Type B pancreatic cell (in vitro differentiated cells): ENCODE measurements at regions not wholly inside any gene's neighbourhood (a gene's known extent, or its start where the extent isn't known, plus 50 kb on each side); places are given as distances from the start of the nearest gene placed in this dataset.

Source experiments
- DNase-seq: peaks from one replicate; pipeline ENCODE4 v3.0.0; 2021; ENCODE audit warnings: mixed read lengths; ENCODE audit not compliant: unreplicated experiment; ENCODE audit errors: extremely low spot score
- H3K27ac Mint-ChIP-seq: 2 replicates; pipeline ENCODE4 v1.8.0; 2021; ENCODE audit warnings: mild to moderate bottlenecking, mixed read lengths
- H3K27me3 Mint-ChIP-seq: 2 replicates; pipeline ENCODE4 v1.8.0; 2021; ENCODE audit warnings: mixed read lengths
- H3K36me3 Mint-ChIP-seq: 2 replicates; pipeline ENCODE4 v1.8.0; 2021; ENCODE audit warnings: mixed read lengths
- H3K4me1 Mint-ChIP-seq: one replicate; pipeline ENCODE4 v1.8.0; 2021; ENCODE audit warnings: mixed read lengths; ENCODE audit not compliant: unreplicated experiment
- H3K4me3 Mint-ChIP-seq: 2 replicates; pipeline ENCODE4 v1.8.0; 2021; ENCODE audit warnings: mild to moderate bottlenecking, mixed read lengths
- H3K9me3 Mint-ChIP-seq: 2 replicates; pipeline ENCODE4 v1.8.0; 2021; ENCODE audit warnings: mixed read lengths
- TF ChIP-seq, protein P1 (sequence below): fragments of 200-600 bp; sonication (generic); conservative IDR thresholded peaks from 2 replicates; pipeline ENCODE4 v1.5.0; 2021; ENCODE audit warnings: antibody characterized with exemption, mild to moderate bottlenecking

DNA sequence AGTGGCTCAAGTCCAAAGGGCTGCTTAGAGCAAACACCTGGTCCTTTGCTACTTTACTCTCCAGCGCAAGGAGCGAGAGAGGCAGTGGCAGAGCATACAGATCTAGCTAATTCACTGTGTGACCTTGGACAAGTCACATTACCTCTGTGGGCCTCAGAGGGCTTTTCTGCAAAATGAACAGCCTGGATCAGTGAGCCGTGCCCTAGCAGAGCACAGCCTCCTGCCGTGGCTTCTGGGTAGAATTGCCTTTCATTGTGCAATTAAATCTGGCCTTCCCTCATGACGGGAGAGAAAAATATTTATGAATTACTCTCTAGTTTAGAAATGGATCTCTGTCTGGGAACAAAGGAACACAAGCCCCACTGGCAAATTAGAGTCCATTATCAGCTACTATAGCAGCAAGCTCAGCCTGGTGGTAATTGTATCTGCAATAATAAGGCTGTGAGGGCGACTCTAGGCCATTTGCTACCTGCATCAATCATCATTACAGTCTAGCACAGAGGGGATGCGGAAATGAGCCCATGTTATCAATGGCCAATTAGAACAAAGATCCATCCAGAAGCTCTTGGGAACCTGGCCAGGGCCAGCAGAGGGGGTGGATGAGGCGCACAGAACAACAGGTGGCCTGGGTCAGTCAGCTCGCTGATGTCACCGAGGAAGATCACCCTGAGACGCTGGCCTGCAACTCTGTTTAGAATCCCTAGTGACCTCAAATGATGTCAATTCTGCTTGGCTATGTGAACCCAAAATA is 114.2 kb upstream of the LY86 start:
- Mint-ChIP-seq H3K27me3 (peaks cover 11% of the 10 kb centered on the region), H3K36me3 (no peaks in the 10 kb centered on the region), H3K4me3 (no peak overlapping the region)

DNA sequence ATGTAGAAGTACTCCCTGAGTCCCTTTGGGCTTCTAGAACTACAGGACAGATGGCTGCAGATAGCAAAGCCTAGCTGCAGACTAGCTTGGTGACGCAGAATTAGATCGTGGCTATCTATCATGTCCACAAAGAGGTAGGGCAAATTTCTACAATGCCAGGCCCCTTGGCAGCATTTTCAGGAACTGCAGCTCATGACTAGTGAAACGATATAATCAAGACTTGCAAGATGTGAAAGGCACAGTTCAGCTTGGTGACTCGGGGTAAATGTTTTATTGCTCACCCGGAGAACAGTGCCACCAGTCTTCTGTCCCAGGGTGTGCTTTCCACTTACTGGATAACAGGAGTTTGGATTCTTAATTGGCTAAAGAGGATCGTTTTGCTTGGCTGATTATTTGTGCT is 108.7 kb upstream of the LY86 start:
- Mint-ChIP-seq H3K4me1 (peaks cover 3% of the 10 kb centered on the region), H3K36me3 (no peaks in the 10 kb centered on the region), H3K9me3 (no peaks in the 10 kb centered on the region), H3K27me3 (peaks cover 14% of the 10 kb centered on the region), H3K4me3 (no peak overlapping the region), H3K27ac (no peak overlapping the region)
- DNase-seq: no peak
- TF ChIP-seq, protein P1, sequence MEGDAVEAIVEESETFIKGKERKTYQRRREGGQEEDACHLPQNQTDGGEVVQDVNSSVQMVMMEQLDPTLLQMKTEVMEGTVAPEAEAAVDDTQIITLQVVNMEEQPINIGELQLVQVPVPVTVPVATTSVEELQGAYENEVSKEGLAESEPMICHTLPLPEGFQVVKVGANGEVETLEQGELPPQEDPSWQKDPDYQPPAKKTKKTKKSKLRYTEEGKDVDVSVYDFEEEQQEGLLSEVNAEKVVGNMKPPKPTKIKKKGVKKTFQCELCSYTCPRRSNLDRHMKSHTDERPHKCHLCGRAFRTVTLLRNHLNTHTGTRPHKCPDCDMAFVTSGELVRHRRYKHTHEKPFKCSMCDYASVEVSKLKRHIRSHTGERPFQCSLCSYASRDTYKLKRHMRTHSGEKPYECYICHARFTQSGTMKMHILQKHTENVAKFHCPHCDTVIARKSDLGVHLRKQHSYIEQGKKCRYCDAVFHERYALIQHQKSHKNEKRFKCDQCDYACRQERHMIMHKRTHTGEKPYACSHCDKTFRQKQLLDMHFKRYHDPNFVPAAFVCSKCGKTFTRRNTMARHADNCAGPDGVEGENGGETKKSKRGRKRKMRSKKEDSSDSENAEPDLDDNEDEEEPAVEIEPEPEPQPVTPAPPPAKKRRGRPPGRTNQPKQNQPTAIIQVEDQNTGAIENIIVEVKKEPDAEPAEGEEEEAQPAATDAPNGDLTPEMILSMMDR: no peak

More for the DNA sequence above, 114.2 kb upstream of the LY86 start:
- peaks cover 10% of the 10 kb centered on the region for H3K4me1 Mint-ChIP-seq
- no peak overlapping the region for H3K27ac Mint-ChIP-seq
- DNase-seq: no peak
- TF ChIP-seq, protein P1: no peak
- H3K9me3 Mint-ChIP-seq: peaks cover 12% of the 10 kb centered on the region

DNA sequence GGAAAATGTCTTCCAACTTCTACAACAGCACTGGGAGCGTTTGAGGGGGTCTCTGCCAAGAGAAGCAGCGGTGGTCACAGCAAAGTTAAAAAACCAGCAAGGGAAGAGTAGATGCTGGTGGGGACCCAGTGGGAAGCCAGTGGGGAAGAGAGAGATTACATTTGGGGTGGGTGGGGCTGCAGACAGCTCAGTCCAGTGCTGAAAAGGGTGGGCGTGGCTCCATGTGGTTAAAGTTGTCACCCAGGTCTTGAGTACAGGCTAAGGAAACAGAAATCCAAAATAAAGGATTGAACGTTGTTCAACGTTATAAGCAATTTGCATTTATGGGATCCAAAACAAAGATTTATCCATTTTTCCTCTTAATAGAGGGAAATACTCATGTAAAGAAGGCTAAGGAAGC is 106.3 kb upstream of the LY86 start:
- H3K36me3 Mint-ChIP-seq: no peaks in the 10 kb centered on the region
- DNase-seq: no peak
- H3K27ac Mint-ChIP-seq: no peak overlapping the region
- no peak overlapping the region for H3K4me3 Mint-ChIP-seq
- peaks cover 19% of the 10 kb centered on the region for H3K27me3 Mint-ChIP-seq
- no peaks in the 10 kb centered on the region for H3K9me3 Mint-ChIP-seq
- TF ChIP-seq, protein P1: no peak
- no peaks in the 10 kb centered on the region for H3K4me1 Mint-ChIP-seq

DNA sequence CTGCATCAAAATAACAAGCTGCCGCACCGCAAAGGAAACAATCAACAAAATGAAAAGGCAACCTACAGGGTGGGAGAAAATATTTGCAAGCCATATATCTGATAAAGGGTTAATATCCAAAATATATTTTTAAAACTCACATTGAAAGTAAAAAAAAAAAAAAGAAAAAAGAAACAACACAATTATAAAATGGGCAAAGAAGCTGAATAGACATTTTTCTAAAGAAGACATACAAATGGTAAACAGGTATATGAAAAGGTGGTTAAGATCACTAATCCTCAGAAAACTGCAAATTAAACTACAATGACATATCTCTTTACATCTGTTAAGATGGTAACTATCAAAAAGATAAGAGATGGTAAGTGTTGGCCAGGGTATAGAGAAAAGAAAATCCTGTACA is 105.4 kb upstream of the LY86 start:
- Mint-ChIP-seq H3K27me3 (peaks cover 19% of the 10 kb centered on the region), H3K4me3 (no peak overlapping the region), H3K27ac (no peak overlapping the region), H3K9me3 (no peaks in the 10 kb centered on the region), H3K4me1 (no peaks in the 10 kb centered on the region), H3K36me3 (no peaks in the 10 kb centered on the region)
- TF ChIP-seq, protein P1: no peak
- DNase-seq: no peak

DNA sequence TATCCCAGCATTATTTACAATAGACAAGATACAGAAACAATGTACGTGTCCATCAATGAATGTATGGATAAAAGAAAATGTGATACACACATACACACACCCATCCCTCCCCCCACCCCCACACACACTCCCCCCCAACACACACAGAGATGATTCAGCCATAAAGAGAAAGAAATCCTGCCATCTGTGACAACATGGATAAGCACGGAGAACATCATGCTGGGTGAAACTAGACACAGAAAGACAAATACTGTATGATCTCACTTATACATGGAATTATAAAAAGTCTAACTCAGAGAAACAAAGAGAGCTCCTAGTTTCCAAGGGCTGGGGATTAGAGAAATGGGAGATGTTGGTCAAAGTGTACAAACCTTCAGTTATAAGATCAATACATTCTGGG is 104.8 kb upstream of the LY86 start:
- TF ChIP-seq, protein P1: no peak
- Mint-ChIP-seq H3K36me3 (no peaks in the 10 kb centered on the region), H3K4me3 (no peak overlapping the region), H3K27ac (no peak overlapping the region), H3K4me1 (no peaks in the 10 kb centered on the region), H3K27me3 (peaks cover 19% of the 10 kb centered on the region), H3K9me3 (no peaks in the 10 kb centered on the region)
- DNase-seq: no peak
